Loucy (cell line): ENCODE measurements at regions not wholly inside any gene's neighbourhood (a gene's known extent, or its start where the extent isn't known, plus 50 kb on each side); places are given as distances from the start of the nearest gene placed in this dataset.

Experiments
- H2AFZ ChIP-seq: fragments of 200-600 bp; sonication (generic); 2 replicates; pipeline ENCODE4 v1.6.0; 2016; ENCODE audit warnings: antibody characterized with exemption, mild to moderate bottlenecking, low read length, moderate library complexity
- H3F3A ChIP-seq: fragments of 200-600 bp; 2 replicates; pipeline ENCODE4 v1.6.0; 2016; ENCODE audit warnings: antibody characterized with exemption, low read depth, mild to moderate bottlenecking
- H3K27me3 ChIP-seq: fragments of 200-600 bp; sonication (generic); 2 replicates; pipeline ENCODE4 v1.6.1; 2014; ENCODE audit warnings: low read length, mild to moderate bottlenecking; ENCODE audit not compliant: insufficient read depth, poor library complexity, severe bottlenecking
- H3K36me3 ChIP-seq: fragments of 200-600 bp; sonication (generic); 2 replicates; pipeline ENCODE4 v1.6.1; 2016; ENCODE audit warnings: low read length; ENCODE audit not compliant: insufficient read depth
- H3K4me1 ChIP-seq: fragments of 200-600 bp; sonication (generic); 2 replicates; pipeline ENCODE4 v1.5.1; 2014; ENCODE audit warnings: low read length, mild to moderate bottlenecking; ENCODE audit not compliant: insufficient read depth, poor library complexity, severe bottlenecking
- H3K4me2 ChIP-seq: fragments of 200-600 bp; sonication (generic); 2 replicates; pipeline ENCODE4 v1.6.0; 2014; ENCODE audit warnings: antibody characterized with exemption, low read length, low read depth, mild to moderate bottlenecking; ENCODE audit not compliant: poor library complexity, severe bottlenecking
- H3K4me3 ChIP-seq: fragments of 200-600 bp; sonication (generic); 2 replicates; pipeline ENCODE4 v1.5.1; 2014; ENCODE audit warnings: low read length, mild to moderate bottlenecking, mixed read lengths; ENCODE audit not compliant: poor library complexity, severe bottlenecking
- H3K79me2 ChIP-seq: fragments of 200-600 bp; sonication (generic); 2 replicates; pipeline ENCODE4 v1.6.1; 2014; ENCODE audit warnings: low read length; ENCODE audit not compliant: insufficient read depth
- H3K9ac ChIP-seq: fragments of 200-600 bp; sonication (generic); 2 replicates; pipeline ENCODE4 v1.6.0; 2014; ENCODE audit warnings: mild to moderate bottlenecking, low read depth, low read length, moderate library complexity; ENCODE audit not compliant: poor library complexity, severe bottlenecking
- H3K9me2 ChIP-seq: fragments of 200-600 bp; sonication (generic); replicated peaks from 2 replicates; pipeline ENCODE4 v1.6.1; 2016; ENCODE audit warnings: low read depth, low read length, mixed read lengths
- H3K9me3 ChIP-seq: fragments of 200-600 bp; sonication (generic); 2 replicates; pipeline ENCODE4 v1.6.1; 2014; ENCODE audit warnings: mild to moderate bottlenecking, antibody characterized with exemption, low read length, low read depth; ENCODE audit not compliant: insufficient read depth
- H4K20me1 ChIP-seq: fragments of 200-600 bp; sonication (generic); 2 replicates; pipeline ENCODE4 v1.6.0; 2014; ENCODE audit warnings: antibody characterized with exemption, low read length, mild to moderate bottlenecking; ENCODE audit not compliant: insufficient read depth, poor library complexity, severe bottlenecking
- CTCF ChIP-seq: fragments of 200-600 bp; sonication (generic); conservative IDR thresholded peaks from 2 replicates; pipeline ENCODE4 v1.5.1; 2014; ENCODE audit warnings: mild to moderate bottlenecking, antibody characterized with exemption, low read length
- EZH2phosphoT487 ChIP-seq: fragments of 200-600 bp; IDR thresholded peaks from 2 replicates; pipeline ENCODE4 v1.6.1; 2018; ENCODE audit warnings: antibody characterized with exemption, mild to moderate bottlenecking, moderate library complexity, borderline replicate concordance

GRCh38 chr12:13817131-13817530 lies 164.3 kb downstream of the GRIN2B start:
- no peaks in the 10 kb centered on the region for H3F3A ChIP-seq
- H4K20me1 ChIP-seq: no peaks in the 10 kb centered on the region
- no peak overlapping the region for H3K4me3 ChIP-seq
- H2AFZ ChIP-seq: no peak overlapping the region
- H3K4me2 ChIP-seq: no peak overlapping the region
- TF ChIP-seq CTCF (no peak), EZH2phosphoT487 (no peak)
- no peaks in the 10 kb centered on the region for H3K79me2 ChIP-seq
- no peaks in the 10 kb centered on the region for H3K9me3 ChIP-seq
- H3K9ac ChIP-seq: no peak overlapping the region
- no peaks in the 10 kb centered on the region for H3K36me3 ChIP-seq
- no peaks in the 10 kb centered on the region for H3K27me3 ChIP-seq
- H3K4me1 ChIP-seq: no peaks in the 10 kb centered on the region
- H3K9me2 ChIP-seq: no peaks in the 10 kb centered on the region

- Histone ChIP-seq H2AFZ (no peak overlapping the region), H3K9me3 (no peaks in the 10 kb centered on the region), H3K9me2 (no peaks in the 10 kb centered on the region), H4K20me1 (no peaks in the 10 kb centered on the region), H3K4me1 (no peaks in the 10 kb centered on the region), H3F3A (no peaks in the 10 kb centered on the region), H3K9ac (no peak overlapping the region), H3K4me3 (no peak overlapping the region), H3K79me2 (no peaks in the 10 kb centered on the region), H3K36me3 (no peaks in the 10 kb centered on the region), H3K4me2 (no peak overlapping the region), H3K27me3 (no peaks in the 10 kb centered on the region)
- TF ChIP-seq EZH2phosphoT487 (no peak), CTCF (no peak)
Measured at GRCh38 chr12:13816394-13816793, 165.0 kb downstream of the GRIN2B start.

- no peaks in the 10 kb centered on the region for H3K9me3 ChIP-seq
- H3K4me3 ChIP-seq: no peak overlapping the region
- no peaks in the 10 kb centered on the region for H3K36me3 ChIP-seq
- no peak overlapping the region for H3K4me2 ChIP-seq
- H3K79me2 ChIP-seq: no peaks in the 10 kb centered on the region
- H4K20me1 ChIP-seq: no peaks in the 10 kb centered on the region
- no peak overlapping the region for H2AFZ ChIP-seq
- H3K9ac ChIP-seq: no peak overlapping the region
- H3K27me3 ChIP-seq: no peaks in the 10 kb centered on the region
- H3K9me2 ChIP-seq: no peaks in the 10 kb centered on the region
- TF ChIP-seq EZH2phosphoT487: no peak
- no peak for TF ChIP-seq CTCF
- H3K4me1 ChIP-seq: no peaks in the 10 kb centered on the region
- no peaks in the 10 kb centered on the region for H3F3A ChIP-seq
Measured at GRCh38 chr12:13812168-13812567, 169.2 kb downstream of the GRIN2B start.
